ENCODE measurements at regions not wholly inside any gene's neighbourhood (a gene's known extent, or its start where the extent isn't known, plus 50 kb on each side); places are given as distances from the start of the nearest gene placed in this dataset.

DNA sequence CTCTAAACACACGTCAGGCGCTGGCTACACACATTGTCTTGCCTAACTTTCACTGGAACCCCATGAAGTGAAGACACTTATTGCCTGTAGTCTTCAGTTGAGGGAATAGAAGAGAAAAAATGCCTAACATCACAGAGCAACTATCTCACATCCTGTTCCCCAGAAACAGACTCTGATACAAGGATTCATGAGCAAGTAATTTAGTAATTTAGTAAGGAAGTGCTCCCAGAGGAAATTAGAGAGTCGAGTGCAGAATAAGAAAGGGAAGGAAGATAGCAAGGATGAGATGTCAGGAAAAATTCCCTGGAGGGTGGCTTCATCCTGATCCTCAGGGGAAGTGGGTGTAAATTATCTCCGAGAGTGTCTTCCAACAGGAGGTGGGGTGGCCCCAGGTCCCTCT lies 104.0 kb downstream of the FOXA2 start:
- H3K79me1 ChIP-seq (ENCODE audit: insufficient read depth, low read depth, low read length, poor library complexity, severe bottlenecking) = no peaks in the 10 kb centered on the region
- no peaks in the 10 kb centered on the region for H3K9me3 ChIP-seq (ENCODE audit: control insufficient read depth, low read depth, low read length)
- no peaks in the 10 kb centered on the region for H3K27me3 ChIP-seq (ENCODE audit: insufficient read depth, low read length)

More for the DNA sequence above, 104.0 kb downstream of the FOXA2 start:
- TF ChIP-seq CTCF (conservative IDR thresholded peaks at IDR 0.05) = no peak
- H4K20me1 ChIP-seq (ENCODE audit: control insufficient read depth, insufficient read depth, insufficient read length) = no peaks in the 10 kb centered on the region
- H2BK12ac ChIP-seq (ENCODE audit: insufficient read length, low read depth, low read length) = no peak overlapping the region
- no peak overlapping the region for H2AFZ ChIP-seq (ENCODE audit: low read length)
- Mint-ChIP-seq H3K4me3 (no peak overlapping the region), H3K27ac (no peak overlapping the region; a peak in 1 of 7 replicates), H3K9me3 (peaks cover 4 to 9% of the 10 kb centered on the region in 2 experiments; a peak in 4 of 5 replicates), H3K4me1 (peaks cover 10 to 18% of the 10 kb centered on the region in 2 experiments), H3K27me3 (ENCODE audit: low read depth) (peaks cover 46% of the 10 kb centered on the region), H3K36me3 (ENCODE audit: insufficient read depth in 1 of 3, low read depth in 3 of 3) (no peaks in the 10 kb centered on the region)
- H3K4me1 ChIP-seq (ENCODE audit: insufficient read depth, low read length) = no peaks in the 10 kb centered on the region; the same call in 1 of the 2 replicates
- H3K56ac ChIP-seq (ENCODE audit: insufficient read length, low read depth, low read length) = no peak overlapping the region
- no peak overlapping the region for H3K18ac ChIP-seq (ENCODE audit: insufficient read length, low read depth, low read length)
- H3K4ac ChIP-seq (ENCODE audit: low read depth, low read length) = no peak overlapping the region
- no peak overlapping the region for H3T11ph ChIP-seq (ENCODE audit: low read length)
- no peaks in the 10 kb centered on the region for H3K79me2 ChIP-seq (ENCODE audit: insufficient read depth, low read length)
- no peak overlapping the region for H4K91ac ChIP-seq (ENCODE audit: insufficient read length, low read depth, low read length)
- no peak overlapping the region for H4K5ac ChIP-seq (ENCODE audit: insufficient read length, low read depth, low read length)
- no peak overlapping the region for H3K9ac ChIP-seq (ENCODE audit: extremely low read depth, insufficient read length, low read length)
- no peak overlapping the region for H3K27ac ChIP-seq (ENCODE audit: insufficient read length, low read depth, low read length)
- H2BK15ac ChIP-seq (ENCODE audit: low read depth, low read length) = no peak overlapping the region
- H2BK120ac ChIP-seq (ENCODE audit: low read depth, low read length, poor library complexity, severe bottlenecking) = no peak overlapping the region
- no peak overlapping the region for H2AK5ac ChIP-seq (ENCODE audit: insufficient read length, low read length)
- H3K23ac ChIP-seq (ENCODE audit: insufficient read length, low read depth, low read length) = no peak overlapping the region
- H3K14ac ChIP-seq (ENCODE audit: insufficient read depth, low read length) = no peak overlapping the region
- no peak overlapping the region for H3K4me2 ChIP-seq (ENCODE audit: insufficient read depth, insufficient read length, low read length)
- no peak overlapping the region for H4K8ac ChIP-seq (replicated peaks; ENCODE audit: insufficient read length, low read depth, low read length)
- H2BK20ac ChIP-seq (ENCODE audit: low read depth, low read length, poor library complexity, severe bottlenecking) = no peak overlapping the region
- no peak for DNase-seq
- no peak overlapping the region for H2BK5ac ChIP-seq (ENCODE audit: insufficient read length, low read length)
- WGBS (ENCODE audit: extremely low coverage, insufficient read length, low lambda C conversion rate) = no CpG with 5 or more reads among the region's 4 CpGs
- no peaks in the 10 kb centered on the region for H3K23me2 ChIP-seq (ENCODE audit: insufficient read length, low read depth, low read length, poor library complexity, severe bottlenecking)

All from H9 (cell line).